ENCODE measurements at regions not wholly inside any gene's neighbourhood (a gene's known extent, or its start where the extent isn't known, plus 50 kb on each side); places are given as distances from the start of the nearest gene placed in this dataset.

DNA sequence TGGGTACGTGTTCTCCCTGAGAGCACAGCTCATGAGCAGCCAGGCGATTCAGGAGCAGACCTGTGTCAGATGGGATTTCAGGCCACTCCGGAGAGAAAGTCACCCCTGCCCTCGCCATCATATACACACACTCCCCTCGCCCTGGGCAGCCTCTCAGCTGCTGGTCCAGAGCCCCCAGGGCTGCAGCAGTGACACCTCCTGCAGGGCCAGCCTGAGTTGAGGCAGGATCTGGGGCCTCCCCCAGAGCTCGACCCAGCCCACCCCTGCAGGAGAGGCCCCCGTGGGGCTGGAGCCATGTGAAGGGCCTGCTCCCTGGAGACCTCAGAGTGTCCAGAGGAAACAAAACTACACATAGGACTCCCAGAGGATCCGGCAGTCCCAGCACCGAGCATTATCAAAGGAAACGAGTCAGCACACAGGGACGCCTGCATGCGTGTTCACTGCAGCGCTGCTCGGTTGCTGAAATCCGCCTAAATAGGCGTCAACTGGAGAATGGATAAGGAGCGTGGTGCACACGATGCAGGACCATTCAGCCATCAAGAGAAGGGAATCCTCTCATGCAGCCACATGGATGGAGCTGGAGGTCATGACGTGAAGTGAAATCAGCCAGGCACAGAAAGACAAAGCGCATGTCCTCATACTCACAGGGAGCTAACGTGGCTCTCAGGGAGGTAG, 104.0 kb downstream of the TNFAIP2 start:
- intact Hi-C loops (cut with DNase I; ENCODE audit: low total_unique reads), result no loop called here
- H3K4me3 ChIP-seq (ENCODE audit: low read depth, poor library complexity, severe bottlenecking), result no peak overlapping the region
- no peak for DNase-seq (ENCODE audit: low spot score in 2 of 2)
- WGBS, 2 donors, result 83 to 93% methylated on average over 20 to 21 of the region's 21 CpGs
- TF ChIP-seq, protein P1, sequence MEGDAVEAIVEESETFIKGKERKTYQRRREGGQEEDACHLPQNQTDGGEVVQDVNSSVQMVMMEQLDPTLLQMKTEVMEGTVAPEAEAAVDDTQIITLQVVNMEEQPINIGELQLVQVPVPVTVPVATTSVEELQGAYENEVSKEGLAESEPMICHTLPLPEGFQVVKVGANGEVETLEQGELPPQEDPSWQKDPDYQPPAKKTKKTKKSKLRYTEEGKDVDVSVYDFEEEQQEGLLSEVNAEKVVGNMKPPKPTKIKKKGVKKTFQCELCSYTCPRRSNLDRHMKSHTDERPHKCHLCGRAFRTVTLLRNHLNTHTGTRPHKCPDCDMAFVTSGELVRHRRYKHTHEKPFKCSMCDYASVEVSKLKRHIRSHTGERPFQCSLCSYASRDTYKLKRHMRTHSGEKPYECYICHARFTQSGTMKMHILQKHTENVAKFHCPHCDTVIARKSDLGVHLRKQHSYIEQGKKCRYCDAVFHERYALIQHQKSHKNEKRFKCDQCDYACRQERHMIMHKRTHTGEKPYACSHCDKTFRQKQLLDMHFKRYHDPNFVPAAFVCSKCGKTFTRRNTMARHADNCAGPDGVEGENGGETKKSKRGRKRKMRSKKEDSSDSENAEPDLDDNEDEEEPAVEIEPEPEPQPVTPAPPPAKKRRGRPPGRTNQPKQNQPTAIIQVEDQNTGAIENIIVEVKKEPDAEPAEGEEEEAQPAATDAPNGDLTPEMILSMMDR (IDR thresholded peaks at IDR 0.05), result no peak
- no peak for TF ChIP-seq POLR2A (IDR thresholded peaks at IDR 0.05)

DNA sequence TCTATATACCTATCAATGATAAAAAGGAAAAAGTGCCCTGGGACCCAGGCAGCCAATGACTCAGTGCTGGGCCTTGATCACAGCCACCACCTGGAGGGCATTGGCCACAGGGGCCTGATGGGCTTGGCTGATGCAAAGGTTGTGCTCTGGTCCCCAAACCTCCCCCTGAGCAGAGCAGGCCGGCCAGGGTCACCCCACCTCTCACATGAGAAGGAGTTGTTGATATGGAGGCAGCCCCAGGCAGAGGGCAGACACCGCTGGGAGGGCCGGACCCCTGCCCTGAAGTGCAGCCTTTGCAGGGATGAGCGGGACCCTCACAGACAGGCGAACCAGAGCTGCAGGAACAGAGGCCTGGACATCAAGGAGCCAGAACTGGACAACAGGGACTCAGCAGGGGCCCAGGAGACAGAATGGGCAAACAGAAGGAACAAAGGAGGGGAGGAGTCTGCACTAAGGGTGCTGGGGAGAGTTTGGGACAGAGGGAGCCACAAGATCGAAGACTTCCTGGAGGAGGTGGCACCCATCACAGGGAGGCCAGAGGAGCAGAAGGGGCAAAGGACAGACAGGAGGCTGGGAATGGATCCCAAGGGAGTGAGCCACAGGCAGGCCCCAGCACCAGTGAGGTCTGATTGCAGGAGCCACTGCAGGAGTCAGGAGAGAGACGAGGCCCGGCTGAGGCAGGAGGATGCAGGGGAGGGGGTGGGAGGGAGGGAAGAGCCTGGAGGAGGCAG, 105.0 kb downstream of the TNFAIP2 start:
- TF ChIP-seq, protein P1 (IDR thresholded peaks at IDR 0.05), result no peak
- no peak for TF ChIP-seq POLR2A (IDR thresholded peaks at IDR 0.05)
- intact Hi-C loops (cut with DNase I; ENCODE audit: low total_unique reads), result no loop called here
- no peak overlapping the region for H3K4me3 ChIP-seq (ENCODE audit: low read depth, poor library complexity, severe bottlenecking)
- 91 to 94% methylated on average over 8 of the region's 8 CpGs for WGBS, 2 donors
- DNase-seq (ENCODE audit: low spot score in 2 of 2), result no peak

DNA sequence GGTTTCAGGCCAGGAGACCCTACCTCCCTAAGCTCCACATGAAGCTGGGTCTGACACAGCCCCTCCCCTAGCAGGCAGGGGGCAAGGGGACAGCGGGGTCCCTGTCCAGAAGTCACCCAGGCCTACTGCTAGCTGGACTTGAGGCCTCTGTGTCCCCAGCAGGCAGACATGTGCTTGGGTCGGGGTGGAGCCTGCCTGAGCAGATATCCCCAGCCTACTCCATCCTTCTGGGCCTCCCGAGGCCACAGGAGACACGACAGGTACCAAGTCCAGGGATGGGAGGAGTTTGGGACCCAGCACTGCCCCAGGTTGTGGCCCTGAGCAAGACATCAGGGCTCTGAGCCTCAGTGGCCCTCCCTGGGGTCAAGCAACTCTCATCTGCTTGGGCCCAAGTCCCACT, 105.2 kb upstream of the EIF5 start:
- no peak for DNase-seq (ENCODE audit: low spot score in 2 of 2)
- WGBS, 2 donors, result 80 to 84% methylated on average over 3 to 4 of the region's 4 CpGs
- intact Hi-C loops (cut with DNase I; ENCODE audit: low total_unique reads), result no loop called here
- H3K4me3 ChIP-seq (ENCODE audit: low read depth, poor library complexity, severe bottlenecking), result no peak overlapping the region
- TF ChIP-seq POLR2A (IDR thresholded peaks at IDR 0.05), result no peak
- TF ChIP-seq, protein P1 (IDR thresholded peaks at IDR 0.05), result no peak

DNA sequence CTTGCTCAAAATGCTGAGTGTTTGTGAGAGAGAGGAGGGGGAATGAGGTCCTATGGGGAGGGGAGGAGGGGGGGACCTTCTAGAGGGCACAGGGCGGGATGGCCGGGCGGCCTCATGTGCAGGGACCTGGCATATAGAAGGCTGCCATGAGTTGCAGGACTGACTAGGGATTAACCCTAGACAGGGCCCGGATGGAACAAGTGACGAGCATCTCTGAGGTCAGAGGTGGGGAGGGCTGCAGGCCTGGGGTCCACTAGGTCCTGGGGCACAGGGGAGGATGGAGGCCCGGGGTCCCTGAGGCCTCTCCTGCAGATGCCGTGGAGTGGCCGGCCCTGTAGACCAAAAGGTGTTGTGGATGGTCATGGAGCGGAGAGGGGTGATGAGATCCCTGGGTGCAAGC, 104.0 kb upstream of the EIF5 start:
- intact Hi-C loops (cut with DNase I; ENCODE audit: low total_unique reads), result no loop called here
- H3K4me3 ChIP-seq (ENCODE audit: low read depth, poor library complexity, severe bottlenecking), result no peak overlapping the region
- WGBS, 2 donors, result 95 to 97% methylated on average over 9 of the region's 9 CpGs
- peak in 1 of 2 donors; percentile 71 for DNase-seq (ENCODE audit: low spot score in 2 of 2)
- TF ChIP-seq, protein P1 (IDR thresholded peaks at IDR 0.05), result no peak
- no peak for TF ChIP-seq POLR2A (IDR thresholded peaks at IDR 0.05)

DNA sequence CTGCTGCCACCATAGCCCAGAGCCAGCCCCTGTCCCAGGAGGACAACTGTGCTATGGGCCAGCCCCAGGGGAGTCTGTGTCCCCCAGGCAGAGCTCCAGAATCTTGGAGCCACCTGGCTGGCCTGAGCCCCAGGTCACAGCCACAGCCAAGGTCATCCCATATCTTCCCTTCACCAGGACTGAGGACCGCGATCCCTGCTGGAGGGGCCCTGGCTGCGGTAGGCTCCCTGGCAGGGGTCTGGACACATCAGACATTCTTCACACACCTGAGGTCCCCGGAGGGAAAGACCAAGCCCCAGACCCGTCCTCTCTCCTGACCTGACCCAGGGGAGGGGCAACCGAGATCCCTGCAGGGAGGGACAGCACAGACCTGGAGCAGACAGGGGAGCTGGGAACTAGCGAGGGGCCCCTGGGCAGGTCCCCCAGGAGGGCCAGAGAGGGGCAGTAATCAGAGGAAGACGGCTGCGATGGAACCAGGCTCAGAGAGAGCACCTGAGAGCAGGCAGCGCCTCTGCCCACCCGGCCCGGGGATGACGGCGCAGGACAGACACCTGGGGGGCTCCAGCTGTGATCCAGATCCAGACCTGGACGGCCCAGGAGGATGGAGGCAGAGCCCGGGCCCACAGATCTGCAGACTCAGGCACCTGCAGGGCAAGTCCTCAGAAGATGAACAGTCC, 103.2 kb upstream of the EIF5 start:
- H3K4me3 ChIP-seq (ENCODE audit: low read depth, poor library complexity, severe bottlenecking), result no peak overlapping the region
- peak in 1 of 2 donors; percentile 81 for DNase-seq (ENCODE audit: low spot score in 2 of 2)
- 75 to 94% methylated on average over 13 to 16 of the region's 16 CpGs for WGBS, 2 donors
- TF ChIP-seq, protein P1 (IDR thresholded peaks at IDR 0.05), result no peak
- TF ChIP-seq POLR2A (IDR thresholded peaks at IDR 0.05), result no peak
- intact Hi-C loops (cut with DNase I; ENCODE audit: low total_unique reads), result no loop called here
